GM12878 (cell line): ENCODE measurements at regions not wholly inside any gene's neighbourhood (a gene's known extent, or its start where the extent isn't known, plus 50 kb on each side); places are given as distances from the start of the nearest gene placed in this dataset.
A peak's percentile ranks its signal among the peaks of the same experiment; 100 is the strongest.

Experiments used
- ATAC-seq: fragments of 200-7000 bp; cut with Tn5 transposase; 3 replicates; pipeline ENCODE4 v1.9.1; 2020; ENCODE audit warnings: mild to moderate bottlenecking, moderate library complexity
- BruUV-seq: library from RNA; stranded (reverse); fragments of 400-500 nt; replicated peaks from 2 replicates; lab custom pipeline; 2021; lab: Mats Ljungman, UMichigan
- CTCF ChIA-PET: fragments of 300-600 bp; sonication (Branson Sonifier 250); formaldehyde crosslinking; extraction: SDS; loops from one replicate; lab custom pipeline; 2021; ENCODE audit warnings: inconsistent platforms; lab: Yijun Ruan, JAX
- POLR2A ChIA-PET: fragments of 350-600 bp; formaldehyde crosslinking; extraction: SDS; loops from one replicate; lab custom pipeline; 2021; ENCODE audit warnings: inconsistent platforms; lab: Charles Lee
- RAD21 ChIA-PET: fragments of 300-600 bp; sonication (Branson Sonifier 250); formaldehyde crosslinking; loops from one replicate; lab custom pipeline; 2023; ENCODE audit warnings: antibody characterized with exemption; ENCODE audit not compliant: unreplicated experiment; lab: Charles Lee
- SMC1A ChIA-PET: fragments of 300-600 bp; sonication (Branson Sonifier 250); formaldehyde crosslinking; loops from one replicate; lab custom pipeline; 2023; ENCODE audit not compliant: unreplicated experiment, uncharacterized antibody; lab: Charles Lee
- DNase-seq: peaks from one replicate; pipeline ENCODE4 v3.0.0-alpha.2; 2011; ENCODE audit warnings: low read depth, low spot score
- FAIRE-seq: peaks from 3 replicates; lab custom pipeline; 2011; peaks lifted over from hg19 to GRCh38; lab: Jason Lieb, UNC
- H2AFZ ChIP-seq: 2 replicates; pipeline ENCODE4 v1.6.0; 2011; ENCODE audit warnings: low read depth, low read length, control low read depth; ENCODE audit not compliant: control insufficient read depth
- H3K27ac ChIP-seq: 2 replicates; pipeline ENCODE4 v1.5.1; 2011; ENCODE audit warnings: control low read depth; ENCODE audit not compliant: control insufficient read depth, insufficient read depth
- H3K27me3 ChIP-seq, 2 experiments: replicated peaks in 1 of 2; 2 replicates each; pipeline versions ENCODE4 v1.6.0 to v1.6.1; 2011; ENCODE audit warnings: low read length in 1 of 2; ENCODE audit not compliant: control insufficient read depth in 2 of 2, insufficient read depth in 2 of 2
- H3K36me3 ChIP-seq, 2 experiments: 2 replicates each; pipeline ENCODE4 v1.5.1; 2011; ENCODE audit warnings: low read length in 1 of 2; ENCODE audit not compliant: control insufficient read depth in 2 of 2, insufficient read depth in 2 of 2
- H3K4me1 ChIP-seq: 2 replicates; pipeline ENCODE4 v1.6.1; 2011; ENCODE audit warnings: mild to moderate bottlenecking, low read length, moderate library complexity, mixed read lengths; ENCODE audit not compliant: control insufficient read depth, insufficient read depth
- H3K4me2 ChIP-seq: 2 replicates; pipeline ENCODE4 v1.6.0; 2011; ENCODE audit warnings: control low read depth; ENCODE audit not compliant: control insufficient read depth, insufficient read depth
- H3K4me3 ChIP-seq: fragments of 200-600 bp; sonication (generic); 2 replicates; pipeline ENCODE4 v1.5.1; 2016
- H3K79me2 ChIP-seq: 2 replicates; pipeline ENCODE4 v1.6.0; 2011; ENCODE audit warnings: low read length; ENCODE audit not compliant: control insufficient read depth, insufficient read depth
- H3K9ac ChIP-seq: 2 replicates; pipeline ENCODE4 v1.8.0; 2011; ENCODE audit warnings: low read length, control low read depth, mixed read lengths; ENCODE audit not compliant: control insufficient read depth, insufficient read depth
- H3K9me3 ChIP-seq: replicated peaks from 3 replicates; pipeline ENCODE4 v1.5.1; 2011; ENCODE audit warnings: mild to moderate bottlenecking, low read length; ENCODE audit not compliant: control insufficient read depth, insufficient read depth
- H4K20me1 ChIP-seq: 2 replicates; pipeline ENCODE4 v1.6.0; 2011; ENCODE audit not compliant: control insufficient read depth, insufficient read depth
- CHD2 ChIP-seq: IDR thresholded peaks from 2 replicates; pipeline ENCODE4 v1.6.1; 2011; ENCODE audit warnings: low read depth, low read length, improper control_type of control experiment, borderline replicate concordance
- CTCF ChIP-seq, 3 experiments: IDR thresholded peaks in 2 of 3; conservative IDR thresholded peaks in 1 of 3; 2 replicates each; pipeline ENCODE4 v1.5.1; 2011; ENCODE audit warnings: low read depth in 3 of 3, low read length in 3 of 3, mild to moderate bottlenecking in 3 of 3, control low read depth in 2 of 3, moderate library complexity in 2 of 3, inconsistent platforms in 1 of 3, mixed read lengths in 1 of 3; ENCODE audit not compliant: control insufficient read depth in 2 of 3, insufficient read depth in 1 of 3; ENCODE audit errors: extremely low read depth in 1 of 3
- E4F1 ChIP-seq: fragments of 450-650 bp; IDR thresholded peaks from 2 replicates; pipeline ENCODE4 v1.6.1; 2018; ENCODE audit warnings: borderline replicate concordance, mild to moderate bottlenecking; ENCODE audit not compliant: partially characterized antibody
- ETV6 ChIP-seq, 2 experiments: fragments of 450-650 bp in 1 of 2; IDR thresholded peaks in 1 of 2; conservative IDR thresholded peaks in 1 of 2; 2 replicates each; pipeline ENCODE4 v1.6.1; 2014; ENCODE audit warnings: antibody characterized with exemption in 1 of 2, borderline replicate concordance in 1 of 2, low read depth in 1 of 2, mild to moderate bottlenecking in 1 of 2, moderate library complexity in 1 of 2
- IRF4 ChIP-seq: IDR thresholded peaks from 2 replicates; pipeline ENCODE4 v1.6.1; 2011; ENCODE audit warnings: low read depth, low read length
- JUND ChIP-seq: IDR thresholded peaks from 2 replicates; pipeline ENCODE4 v1.6.1; 2012; ENCODE audit warnings: low read depth, mild to moderate bottlenecking, low read length, improper control_type of control experiment, moderate library complexity
- MYC ChIP-seq: IDR thresholded peaks from 2 replicates; pipeline ENCODE4 v1.6.1; 2011; ENCODE audit warnings: mild to moderate bottlenecking, low read length, moderate library complexity, inconsistent platforms; ENCODE audit not compliant: insufficient read depth, insufficient replicate concordance, insufficient read length, severe bottlenecking
- POU2F2 ChIP-seq: IDR thresholded peaks from 3 replicates; pipeline ENCODE4 v1.6.1; 2011; ENCODE audit warnings: low read depth, mild to moderate bottlenecking, low read length, borderline replicate concordance
- RAD21 ChIP-seq: IDR thresholded peaks from 2 replicates; pipeline ENCODE4 v1.6.1; 2011; ENCODE audit warnings: mild to moderate bottlenecking, low read depth, low read length, moderate library complexity; ENCODE audit not compliant: insufficient read depth
- RAD51 ChIP-seq: fragments of 450-650 bp; IDR thresholded peaks from 2 replicates; pipeline ENCODE4 v1.6.1; 2016; ENCODE audit warnings: moderate library complexity, mild to moderate bottlenecking, inconsistent platforms
- SMC3 ChIP-seq: IDR thresholded peaks from 2 replicates; pipeline ENCODE4 v1.6.1; 2011; ENCODE audit warnings: low read length, improper control_type of control experiment, borderline replicate concordance
- TCF7 ChIP-seq: IDR thresholded peaks from 2 replicates; pipeline ENCODE4 v1.6.1; 2014; ENCODE audit warnings: antibody characterized with exemption, borderline replicate concordance
- YY1 ChIP-seq: IDR thresholded peaks from 2 replicates; pipeline ENCODE4 v1.6.1; 2011; ENCODE audit warnings: low read depth, mild to moderate bottlenecking, low read length
- ZNF207 ChIP-seq: fragments of 450-650 bp; IDR thresholded peaks from 2 replicates; pipeline ENCODE4 v1.6.1; 2014; ENCODE audit warnings: antibody characterized with exemption, mild to moderate bottlenecking, borderline replicate concordance
- ZNF622 ChIP-seq: fragments of 450-650 bp; IDR thresholded peaks from 2 replicates; pipeline ENCODE4 v1.6.1; 2017; ENCODE audit warnings: mild to moderate bottlenecking, inconsistent platforms
- WGBS: methylation state at CpG from one replicate; pipeline ENCODE4 v1.1.6; 2016; ENCODE audit warnings: low lambda C conversion rate; ENCODE audit not compliant: insufficient replicate concordance, insufficient coverage; ENCODE audit errors: missing lambda C conversion rate; 5-methylcytosine and 5-hydroxymethylcytosine counted together
- in situ Hi-C: fragments of 300-500 bp; cut with MboI; formaldehyde crosslinking; loops from 9 replicates; pipeline ENCODE4 v1.14.3; 2018; ENCODE audit warnings: mixed read lengths
- intact Hi-C: fragments of 100-400 bp; cut with micrococcal nuclease; formaldehyde crosslinking; loops from one replicate; pipeline ENCODE4 v1.14.2; 2022; ENCODE audit not compliant: unreplicated experiment

GRCh38 chr3:56856752-56857151 lies 55.0 kb upstream of the ARHGEF3 start (continued):
- TF ChIP-seq POU2F2 (no peak), JUND (no peak), TCF7 (no peak), ZNF207 (no peak), MYC (no peak), ZNF622 (no peak), E4F1 (no peak)

GRCh38 chr3:56855856-56856512 lies 54.2 kb upstream of the ARHGEF3 start:
- SMC1A ChIA-PET, result interaction anchor here (0.6 to 4.1 kb wide), 13 partner anchors 10 to 154 kb away, joined by 3 to 54 read pairs (median 4); no protein-coding TSS in a partner anchor
- Histone ChIP-seq H2AFZ (no peak overlapping the region), H3K9me3 (no peaks in the 10 kb centered on the region), H3K79me2 (no peaks in the 10 kb centered on the region), H4K20me1 (no peaks in the 10 kb centered on the region), H3K36me3 (no peaks in the 10 kb centered on the region), H3K4me2 (no peak overlapping the region), H3K4me3 (0 out of 2 replicates have a peak overlapping the region, but pooled peaks have one; percentile 20), H3K27me3 (no peaks in the 10 kb centered on the region), H3K9ac (no peak overlapping the region; the same call in 1 of the 2 replicates), H3K4me1 (no peaks in the 10 kb centered on the region), H3K27ac (no peak overlapping the region)
- TF ChIP-seq RAD51 (no peak), SMC3 (peak; percentile 74; the same call in 1 of the 2 replicates), RAD21 (peak; percentile 85), CTCF (IDR thresholded peaks at IDR 0.05 in 2 of 3, conservative IDR thresholded peaks at IDR 0.05 in 1 of 3; ENCODE audit: control insufficient read depth in 2 of 3, extremely low read depth in 1 of 3, insufficient read depth in 1 of 3, low read depth in 3 of 3, low read length in 3 of 3) (peak; percentile 63 to 86 (median 79)), ETV6 (conservative IDR thresholded peaks at IDR 0.05 in 1 of 2, IDR thresholded peaks at IDR 0.05 in 1 of 2; ENCODE audit: borderline replicate concordance in 1 of 2, low read depth in 1 of 2) (0 out of 4 replicates have a peak, but pooled peaks of 1 of the 2 experiments have one; percentile 24), IRF4 (no peak), CHD2 (no peak), YY1 (0 out of 2 replicates have a peak, but pooled peaks have one; percentile 37)
- no peak for DNase-seq
- no TSS peak for BruUV-seq
- in situ Hi-C loops (no loop called here), intact Hi-C loops (loop anchor here (1.0 kb wide), 1 partner anchor 133 kb away; no protein-coding TSS in a partner anchor)
- peak; percentile 7 for FAIRE-seq
- peak; percentile 90 for ATAC-seq
- WGBS, result 55% methylated on average over 9 of the region's 9 CpGs
- CTCF ChIA-PET, result interaction anchor here (0.7 to 11.8 kb wide), 20 partner anchors 8 to 239 kb away, joined by 3 to 136 read pairs (median 4); partner anchors contain the start of gene ARHGEF3
- POLR2A ChIA-PET, result no interaction called here
- RAD21 ChIA-PET, result interaction anchor here (0.8 to 5.7 kb wide), 3 partner anchors 44 to 134 kb away, joined by 4 to 47 read pairs (median 4); no protein-coding TSS in a partner anchor
